Left ventricle myocardium inferior (tissue), 1 donor: ENCODE measurements at regions not wholly inside any gene's neighbourhood (a gene's known extent, or its start where the extent isn't known, plus 50 kb on each side); places are given as distances from the start of the nearest gene placed in this dataset.

Experiments
- DNase-seq: peaks from one replicate; pipeline ENCODE4 v3.0.0-alpha.2; 2020
- H3K27ac ChIP-seq: fragments of 200-600 bp; replicated peaks from 2 replicates; pipeline ENCODE4 v1.8.0; 2021
- H3K27me3 ChIP-seq: fragments of 200-600 bp; 2 replicates; pipeline ENCODE4 v1.8.0; 2021; ENCODE audit warnings: low read depth
- H3K36me3 ChIP-seq: fragments of 200-600 bp; 2 replicates; pipeline ENCODE4 v1.8.0; 2021
- H3K4me1 ChIP-seq: fragments of 200-600 bp; 2 replicates; pipeline ENCODE4 v1.8.0; 2021
- H3K4me3 ChIP-seq: fragments of 200-600 bp; 2 replicates; pipeline ENCODE4 v1.8.0; 2021; ENCODE audit warnings: mild to moderate bottlenecking, moderate library complexity
- H3K9me3 ChIP-seq: fragments of 200-600 bp; replicated peaks from 2 replicates; pipeline ENCODE4 v1.8.0; 2021
- CTCF ChIP-seq: fragments of 200-600 bp; IDR thresholded peaks from 2 replicates; pipeline ENCODE4 v1.8.0; 2021; ENCODE audit warnings: antibody characterized with exemption, mild to moderate bottlenecking, borderline replicate concordance
- intact Hi-C: fragments of 100-400 bp; cut with micrococcal nuclease; formaldehyde crosslinking; loops from one replicate; pipeline ENCODE4 v1.11.0; 2022
- donor health status: DM: no; HTN: yes; CAD: no; lungs with severe emphysema.

- Histone ChIP-seq H3K4me3 (no peak overlapping the region), H3K9me3 (peaks cover 5% of the 10 kb centered on the region), H3K36me3 (no peaks in the 10 kb centered on the region), H3K27ac (no peak overlapping the region), H3K4me1 (no peaks in the 10 kb centered on the region), H3K27me3 (peaks cover 49% of the 10 kb centered on the region)
- DNase-seq = no peak
- no peak for TF ChIP-seq CTCF
- intact Hi-C loops = no loop called here
Measured at GRCh38 chr1:38194472-38194871, 147.9 kb upstream of the POU3F1 start.

- DNase-seq = no peak
- Histone ChIP-seq H3K27me3 (peaks cover 63% of the 10 kb centered on the region), H3K27ac (no peak overlapping the region), H3K4me1 (no peaks in the 10 kb centered on the region), H3K9me3 (peaks cover 7% of the 10 kb centered on the region), H3K36me3 (no peaks in the 10 kb centered on the region), H3K4me3 (no peak overlapping the region)
- no peak for TF ChIP-seq CTCF
- intact Hi-C loops = no loop called here
Measured at GRCh38 chr1:38193040-38193439, 146.4 kb upstream of the POU3F1 start.

GRCh38 chr1:38191461-38191860 lies 144.9 kb upstream of the POU3F1 start:
- Histone ChIP-seq H3K9me3 (peaks cover 7% of the 10 kb centered on the region), H3K27ac (no peak overlapping the region), H3K36me3 (no peaks in the 10 kb centered on the region), H3K4me3 (no peak overlapping the region), H3K4me1 (no peaks in the 10 kb centered on the region), H3K27me3 (peaks cover 76% of the 10 kb centered on the region)
- no peak for TF ChIP-seq CTCF
- DNase-seq = peak; percentile 19
- intact Hi-C loops = no loop called here

- no peak for TF ChIP-seq CTCF
- Histone ChIP-seq H3K9me3 (peaks cover 7% of the 10 kb centered on the region), H3K27me3 (peaks cover 76% of the 10 kb centered on the region), H3K27ac (no peak overlapping the region), H3K4me1 (no peaks in the 10 kb centered on the region), H3K4me3 (no peak overlapping the region), H3K36me3 (no peaks in the 10 kb centered on the region)
- intact Hi-C loops = no loop called here
- DNase-seq = no peak
Measured at GRCh38 chr1:38190983-38191382, 144.4 kb upstream of the POU3F1 start.

- Histone ChIP-seq H3K4me1 (no peaks in the 10 kb centered on the region), H3K27ac (no peak overlapping the region), H3K9me3 (peaks cover 7% of the 10 kb centered on the region), H3K36me3 (no peaks in the 10 kb centered on the region), H3K27me3 (peaks cover 89% of the 10 kb centered on the region), H3K4me3 (no peak overlapping the region)
- TF ChIP-seq CTCF = no peak
- intact Hi-C loops = no loop called here
- DNase-seq = no peak
Measured at GRCh38 chr1:38187552-38187951, 141.0 kb upstream of the POU3F1 start.

GRCh38 chr1:38186566-38186965 lies 140.0 kb upstream of the POU3F1 start:
- intact Hi-C loops = no loop called here

More at GRCh38 chr1:38186566-38186965, 140.0 kb upstream of the POU3F1 start:
- H3K9me3 ChIP-seq = peaks cover 7% of the 10 kb centered on the region
- H3K27ac ChIP-seq = no peak overlapping the region
- H3K4me1 ChIP-seq = no peaks in the 10 kb centered on the region
- no peaks in the 10 kb centered on the region for H3K36me3 ChIP-seq
- no peak overlapping the region for H3K4me3 ChIP-seq
- TF ChIP-seq CTCF = no peak
- peaks cover 89% of the 10 kb centered on the region for H3K27me3 ChIP-seq
- DNase-seq = no peak
